Common myeloid progenitor, CD34-positive (primary cell): ENCODE measurements at regions not wholly inside any gene's neighbourhood (a gene's known extent, or its start where the extent isn't known, plus 50 kb on each side); places are given as distances from the start of the nearest gene placed in this dataset.
"Not testable (repeated sequence)": the region's sequence is repeated elsewhere in the genome, so short reads cannot be mapped to it uniquely, and the experiment has no call there.

Experiments
- CTCF ChIA-PET: fragments of 350-600 bp; sonication (Branson Sonifier 250); formaldehyde crosslinking; loops from one replicate; lab custom pipeline; 2021; ENCODE audit warnings: antibody characterized with exemption; lab: Charles Lee
- POLR2A ChIA-PET: fragments of 350-600 bp; sonication (Branson Sonifier 250); formaldehyde crosslinking; loops from one replicate; lab custom pipeline; 2021; ENCODE audit warnings: antibody characterized with exemption; lab: Charles Lee
- DNase-seq, 3 donors: peaks; one replicate each; pipeline versions ENCODE4 v3.0.0 to v3.0.0-alpha.2; 2013
- H3K27ac ChIP-seq, 2 experiments: 1 replicate in 1 of 2; 2 replicates in 1 of 2; pipeline ENCODE4 v1.7.0; 2013; ENCODE audit warnings: inconsistent platforms in 2 of 2, low read length in 2 of 2, mild to moderate bottlenecking in 2 of 2, low read depth in 1 of 2, moderate library complexity in 1 of 2; ENCODE audit not compliant: severe bottlenecking in 2 of 2, insufficient read depth in 1 of 2, poor library complexity in 1 of 2
- H3K27me3 ChIP-seq, 5 experiments: replicated peaks in 2 of 5; 1 replicate in 3 of 5; 2 replicates in 2 of 5; pipeline versions ENCODE4 v1.6.1 to v1.7.0; 2013; ENCODE audit warnings: low read length in 4 of 5, mild to moderate bottlenecking in 2 of 5, moderate library complexity in 2 of 5, inconsistent platforms in 1 of 5; ENCODE audit not compliant: insufficient read depth in 5 of 5, control insufficient read depth in 4 of 5
- H3K36me3 ChIP-seq, 4 experiments: 1 replicate in 2 of 4; 2 replicates in 2 of 4; pipeline versions ENCODE4 v1.6.1 to v1.7.0; 2013; ENCODE audit warnings: low read length in 3 of 4, control low read depth in 1 of 4, mild to moderate bottlenecking in 1 of 4; ENCODE audit not compliant: control insufficient read depth in 4 of 4, insufficient read depth in 4 of 4
- H3K4me1 ChIP-seq, 4 experiments: 1 replicate in 3 of 4; 2 replicates in 1 of 4; pipeline versions ENCODE4 v1.6.1 to v1.7.1; 2013; ENCODE audit warnings: low read length in 3 of 4, mild to moderate bottlenecking in 3 of 4, control low read depth in 1 of 4, inconsistent platforms in 1 of 4, moderate library complexity in 1 of 4; ENCODE audit not compliant: control insufficient read depth in 4 of 4, insufficient read depth in 4 of 4; ENCODE audit errors: control extremely low read depth in 1 of 4
- H3K4me3 ChIP-seq, 7 experiments: 1 replicate in 4 of 7; 2 replicates in 3 of 7; pipeline versions ENCODE4 v1.5.1 to v1.7.0; 2013; ENCODE audit warnings: mild to moderate bottlenecking in 7 of 7, low read length in 6 of 7, moderate library complexity in 6 of 7, inconsistent platforms in 2 of 7, low read depth in 2 of 7, control low read depth in 1 of 7; ENCODE audit not compliant: insufficient read depth in 4 of 7, control insufficient read depth in 1 of 7; ENCODE audit errors: extremely low read depth in 1 of 7
- H3K9me3 ChIP-seq, 5 experiments: 1 replicate in 4 of 5; 2 replicates in 1 of 5; pipeline versions ENCODE4 v1.6.1 to v1.7.1; 2013; ENCODE audit warnings: low read length in 4 of 5, mild to moderate bottlenecking in 2 of 5, inconsistent platforms in 1 of 5, low read depth in 1 of 5, moderate library complexity in 1 of 5; ENCODE audit not compliant: control insufficient read depth in 4 of 5, insufficient read depth in 2 of 5; ENCODE audit errors: control extremely low read depth in 1 of 5
- WGBS: methylation state at CpG from one replicate; pipeline ENCODE4 v1.1.5; 2013; ENCODE audit not compliant: insufficient coverage; 5-methylcytosine and 5-hydroxymethylcytosine counted together

- 100% methylated on average over 1 of the region's 1 CpG for WGBS
- H3K4me3 ChIP-seq, H3K27me3 ChIP-seq, H3K4me1 ChIP-seq, POLR2A ChIA-PET, DNase-seq, CTCF ChIA-PET, H3K9me3 ChIP-seq, H3K27ac ChIP-seq, H3K36me3 ChIP-seq: not testable (repeated sequence)
Observed at GRCh38 chr2:44060286-44060685, 64.5 kb upstream of the LRPPRC start.

GRCh38 chr2:44060990-44061389 lies 65.2 kb upstream of the LRPPRC start:
- no peaks in the 10 kb centered on the region for H3K36me3 ChIP-seq
- H3K4me3 ChIP-seq: no peak overlapping the region
- no CpG with 5 or more reads among the region's 1 CpG for WGBS
- no peaks in the 10 kb centered on the region for H3K9me3 ChIP-seq
- ChIA-PET CTCF (no interaction called here), POLR2A (no interaction called here)
- no peaks in the 10 kb centered on the region for H3K27me3 ChIP-seq
- no peaks in the 10 kb centered on the region for H3K4me1 ChIP-seq
- H3K27ac ChIP-seq: no peak overlapping the region
- no peak for DNase-seq

- ChIA-PET CTCF (interaction anchor here (1.2 kb wide), 1 partner anchor 35 kb away, joined by 3 read pairs; no protein-coding TSS in a partner anchor), POLR2A (no interaction called here)
- Histone ChIP-seq H3K4me1 (no peaks in the 10 kb centered on the region), H3K36me3 (no peaks in the 10 kb centered on the region), H3K9me3 (no peaks in the 10 kb centered on the region), H3K4me3 (no peak overlapping the region), H3K27ac (no peak overlapping the region), H3K27me3 (no peaks in the 10 kb centered on the region)
- 94% methylated on average over 13 of the region's 15 CpGs for WGBS
- no peak for DNase-seq
Observed at GRCh38 chr2:44061469-44061868, 65.7 kb upstream of the LRPPRC start.

GRCh38 chr2:44061876-44062275 lies 66.1 kb upstream of the LRPPRC start:
- no peak for DNase-seq
- 92% methylated on average over 7 of the region's 7 CpGs for WGBS
- H3K27me3 ChIP-seq: no peaks in the 10 kb centered on the region
- no peak overlapping the region for H3K4me3 ChIP-seq
- POLR2A ChIA-PET: no interaction called here
- CTCF ChIA-PET: interaction anchor here (0.8 to 1.3 kb wide), 3 partner anchors 11 to 35 kb away, joined by 3 to 4 read pairs (median 3); no protein-coding TSS in a partner anchor
- H3K27ac ChIP-seq: no peak overlapping the region
- no peaks in the 10 kb centered on the region for H3K4me1 ChIP-seq
- H3K9me3 ChIP-seq: no peaks in the 10 kb centered on the region
- no peaks in the 10 kb centered on the region for H3K36me3 ChIP-seq

GRCh38 chr2:44063033-44063432 lies 67.2 kb upstream of the LRPPRC start:
- ChIA-PET CTCF (interaction anchor here (1.3 to 2.7 kb wide), 2 partner anchors 15 to 25 kb away, joined by 4 to 13 read pairs; no protein-coding TSS in a partner anchor), POLR2A (no interaction called here)
- no peaks in the 10 kb centered on the region for H3K9me3 ChIP-seq
- no peaks in the 10 kb centered on the region for H3K36me3 ChIP-seq
- H3K27me3 ChIP-seq: no peaks in the 10 kb centered on the region
- H3K4me3 ChIP-seq: no peak overlapping the region
- H3K4me1 ChIP-seq: no peaks in the 10 kb centered on the region
- no peak for DNase-seq
- WGBS: 100% methylated on average over 4 of the region's 4 CpGs
- no peak overlapping the region for H3K27ac ChIP-seq

- H3K4me3 ChIP-seq, H3K27ac ChIP-seq, H3K36me3 ChIP-seq, H3K4me1 ChIP-seq, H3K27me3 ChIP-seq, DNase-seq, POLR2A ChIA-PET, H3K9me3 ChIP-seq: not testable (repeated sequence)
- WGBS: 100% methylated on average over 6 of the region's 6 CpGs
- CTCF ChIA-PET: interaction anchor here (0.5 to 2.7 kb wide), 4 partner anchors 8 to 52 kb away, joined by 3 to 13 read pairs (median 4); no protein-coding TSS in a partner anchor
Observed at GRCh38 chr2:44064281-44064680, 68.5 kb upstream of the LRPPRC start.

- H3K4me1 ChIP-seq, DNase-seq, H3K9me3 ChIP-seq, H3K4me3 ChIP-seq, CTCF ChIA-PET, H3K27me3 ChIP-seq, H3K36me3 ChIP-seq, POLR2A ChIA-PET, H3K27ac ChIP-seq: not testable (repeated sequence)
- 98% methylated on average over 23 of the region's 57 CpGs for WGBS
Observed at GRCh38 chr2:44067012-44067790, 71.4 kb upstream of the LRPPRC start.
